ENCODE measurements at regions not wholly inside any gene's neighbourhood (a gene's known extent, or its start where the extent isn't known, plus 50 kb on each side); places are given as distances from the start of the nearest gene placed in this dataset.
A peak's percentile ranks its signal among the peaks of the same experiment; 100 is the strongest.

DNA sequence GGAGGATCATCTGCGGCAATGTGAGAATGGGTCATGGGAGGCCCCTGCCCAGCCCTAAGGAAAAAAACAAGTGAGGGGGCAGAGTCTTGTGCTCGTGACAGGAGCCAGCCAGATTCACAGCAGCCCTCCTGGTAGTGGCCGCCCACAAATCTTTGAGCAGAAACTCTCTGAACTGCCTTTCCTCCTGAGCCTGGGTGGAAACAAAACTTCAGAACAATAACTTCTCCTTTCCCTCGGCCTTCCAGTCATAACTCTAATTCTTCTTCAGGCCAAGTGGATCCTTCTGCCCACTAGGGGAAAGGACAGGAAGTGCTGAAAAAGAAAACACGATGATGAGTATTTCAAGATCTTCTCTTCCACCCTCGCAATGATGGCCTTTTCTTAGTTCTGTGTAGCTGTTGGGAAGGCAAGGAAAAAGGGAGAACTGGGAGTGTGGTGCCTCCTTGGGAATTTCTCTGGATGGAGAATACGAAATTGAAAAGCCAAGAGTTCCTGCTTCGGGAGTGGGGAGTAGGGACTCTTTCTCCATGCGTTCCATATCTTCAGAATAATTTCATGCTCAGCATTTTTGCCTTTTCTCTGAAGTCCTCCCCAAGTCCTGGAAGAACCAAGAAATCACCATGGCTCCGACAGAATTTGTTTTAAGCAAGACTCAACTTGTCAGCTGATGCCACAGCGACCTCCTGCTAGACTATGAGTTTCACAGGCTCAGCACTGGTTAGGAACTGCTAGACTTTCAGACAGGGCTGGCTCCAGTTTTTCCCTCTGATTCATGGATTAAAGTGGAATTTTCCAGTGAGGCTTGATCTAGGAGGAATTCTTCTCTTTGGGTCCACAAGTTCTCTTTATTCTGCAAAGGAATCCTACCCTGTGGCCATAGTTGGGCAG, 188.9 kb downstream of the CAND1 start:
- POLR2A ChIA-PET, result no interaction called here
- no peak for FAIRE-seq
- no peak for TF ChIP-seq ZSCAN29 (IDR thresholded peaks at IDR 0.05)
- TF ChIP-seq IKZF2 (IDR thresholded peaks at IDR 0.05), result no peak
- TF ChIP-seq EED (IDR thresholded peaks at IDR 0.05; ENCODE audit: low read depth), result no peak
- TF ChIP-seq ZZZ3 (IDR thresholded peaks at IDR 0.05; ENCODE audit: control insufficient read depth, insufficient read length, low read depth), result no peak
- no peak for TF ChIP-seq CBFB (IDR thresholded peaks at IDR 0.05; ENCODE audit: low read depth)
- no peak for TF ChIP-seq SMAD5 (IDR thresholded peaks at IDR 0.05; ENCODE audit: low read depth)
- TF ChIP-seq ZNF274 (IDR thresholded peaks at IDR 0.05; ENCODE audit: insufficient read depth, insufficient read length), result no peak
- TF ChIP-seq, protein P1, sequence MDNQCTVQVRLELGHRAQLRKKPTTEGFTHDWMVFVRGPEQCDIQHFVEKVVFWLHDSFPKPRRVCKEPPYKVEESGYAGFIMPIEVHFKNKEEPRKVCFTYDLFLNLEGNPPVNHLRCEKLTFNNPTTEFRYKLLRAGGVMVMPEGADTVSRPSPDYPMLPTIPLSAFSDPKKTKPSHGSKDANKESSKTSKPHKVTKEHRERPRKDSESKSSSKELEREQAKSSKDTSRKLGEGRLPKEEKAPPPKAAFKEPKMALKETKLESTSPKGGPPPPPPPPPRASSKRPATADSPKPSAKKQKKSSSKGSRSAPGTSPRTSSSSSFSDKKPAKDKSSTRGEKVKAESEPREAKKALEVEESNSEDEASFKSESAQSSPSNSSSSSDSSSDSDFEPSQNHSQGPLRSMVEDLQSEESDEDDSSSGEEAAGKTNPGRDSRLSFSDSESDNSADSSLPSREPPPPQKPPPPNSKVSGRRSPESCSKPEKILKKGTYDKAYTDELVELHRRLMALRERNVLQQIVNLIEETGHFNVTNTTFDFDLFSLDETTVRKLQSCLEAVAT (IDR thresholded peaks at IDR 0.05), result no peak
- TF ChIP-seq, protein P2, sequence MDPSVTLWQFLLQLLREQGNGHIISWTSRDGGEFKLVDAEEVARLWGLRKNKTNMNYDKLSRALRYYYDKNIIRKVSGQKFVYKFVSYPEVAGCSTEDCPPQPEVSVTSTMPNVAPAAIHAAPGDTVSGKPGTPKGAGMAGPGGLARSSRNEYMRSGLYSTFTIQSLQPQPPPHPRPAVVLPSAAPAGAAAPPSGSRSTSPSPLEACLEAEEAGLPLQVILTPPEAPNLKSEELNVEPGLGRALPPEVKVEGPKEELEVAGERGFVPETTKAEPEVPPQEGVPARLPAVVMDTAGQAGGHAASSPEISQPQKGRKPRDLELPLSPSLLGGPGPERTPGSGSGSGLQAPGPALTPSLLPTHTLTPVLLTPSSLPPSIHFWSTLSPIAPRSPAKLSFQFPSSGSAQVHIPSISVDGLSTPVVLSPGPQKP (IDR thresholded peaks at IDR 0.05; ENCODE audit: low read depth, low read length), result no peak
- TF ChIP-seq GABPA (IDR thresholded peaks at IDR 0.05; ENCODE audit: low read depth), result no peak
- no peak for TF ChIP-seq PAX8 (IDR thresholded peaks at IDR 0.05)
- 0 out of 2 replicates have a peak, but pooled peaks have one; percentile 23 for TF ChIP-seq CBX5 (IDR thresholded peaks at IDR 0.05; ENCODE audit: low read depth)
- peak; percentile 33; the same call in 1 of the 2 replicates for TF ChIP-seq RAD21 (IDR thresholded peaks at IDR 0.05; ENCODE audit: insufficient read depth, low read depth, low read length)
- no peak for TF ChIP-seq SMARCA5 (IDR thresholded peaks at IDR 0.05)
- no peak for TF ChIP-seq PML (IDR thresholded peaks at IDR 0.05; ENCODE audit: low read length)
- TF ChIP-seq, protein P3, sequence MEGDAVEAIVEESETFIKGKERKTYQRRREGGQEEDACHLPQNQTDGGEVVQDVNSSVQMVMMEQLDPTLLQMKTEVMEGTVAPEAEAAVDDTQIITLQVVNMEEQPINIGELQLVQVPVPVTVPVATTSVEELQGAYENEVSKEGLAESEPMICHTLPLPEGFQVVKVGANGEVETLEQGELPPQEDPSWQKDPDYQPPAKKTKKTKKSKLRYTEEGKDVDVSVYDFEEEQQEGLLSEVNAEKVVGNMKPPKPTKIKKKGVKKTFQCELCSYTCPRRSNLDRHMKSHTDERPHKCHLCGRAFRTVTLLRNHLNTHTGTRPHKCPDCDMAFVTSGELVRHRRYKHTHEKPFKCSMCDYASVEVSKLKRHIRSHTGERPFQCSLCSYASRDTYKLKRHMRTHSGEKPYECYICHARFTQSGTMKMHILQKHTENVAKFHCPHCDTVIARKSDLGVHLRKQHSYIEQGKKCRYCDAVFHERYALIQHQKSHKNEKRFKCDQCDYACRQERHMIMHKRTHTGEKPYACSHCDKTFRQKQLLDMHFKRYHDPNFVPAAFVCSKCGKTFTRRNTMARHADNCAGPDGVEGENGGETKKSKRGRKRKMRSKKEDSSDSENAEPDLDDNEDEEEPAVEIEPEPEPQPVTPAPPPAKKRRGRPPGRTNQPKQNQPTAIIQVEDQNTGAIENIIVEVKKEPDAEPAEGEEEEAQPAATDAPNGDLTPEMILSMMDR (IDR thresholded peaks at IDR 0.05 in 2 of 3, conservative IDR thresholded peaks at IDR 0.05 in 1 of 3; ENCODE audit: control insufficient read depth in 2 of 3, extremely low read depth in 1 of 3, insufficient read depth in 1 of 3, low read depth in 3 of 3, low read length in 3 of 3), result peak in 2 of 3 experiments; percentile 12 to 40; a peak in 3 of 6 replicates
- TF ChIP-seq POU2F2 (IDR thresholded peaks at IDR 0.05; ENCODE audit: borderline replicate concordance, low read depth, low read length), result no peak
- no peak for TF ChIP-seq NRF1 (conservative IDR thresholded peaks at IDR 0.05; ENCODE audit: low read depth, low read length)
- TF ChIP-seq TBL1XR1 (IDR thresholded peaks at IDR 0.05; ENCODE audit: low read depth, low read length), result no peak
- TF ChIP-seq SUZ12 (IDR thresholded peaks at IDR 0.05; ENCODE audit: unreplicated experiment), result no peak
- TF ChIP-seq RB1 (IDR thresholded peaks at IDR 0.05; ENCODE audit: borderline replicate concordance), result no peak

More for the DNA sequence above, 188.9 kb downstream of the CAND1 start:
- peaks cover 8% of the 10 kb centered on the region; the same call in 2 of the 3 replicates for H3K9me3 ChIP-seq (replicated peaks; ENCODE audit: control insufficient read depth, insufficient read depth, low read length)
- peaks cover 15% of the 10 kb centered on the region for H3K4me1 ChIP-seq (ENCODE audit: control insufficient read depth, insufficient read depth, low read length)
- H3K9ac ChIP-seq (ENCODE audit: control insufficient read depth, insufficient read depth, low read length), result no peak overlapping the region
- H3K27me3 ChIP-seq (replicated peaks in 1 of 2; ENCODE audit: control insufficient read depth in 2 of 2, insufficient read depth in 2 of 2, low read length in 1 of 2), result no peaks in the 10 kb centered on the region
- SMC1A ChIA-PET (ENCODE audit: uncharacterized antibody, unreplicated experiment), result no interaction called here
- no peak for DNase-seq (ENCODE audit: low read depth, low spot score)
- no peaks in the 10 kb centered on the region for H3K79me2 ChIP-seq (ENCODE audit: control insufficient read depth, insufficient read depth, low read length)
- in situ Hi-C loops (cut with MboI) (no loop called here), intact Hi-C loops (cut with micrococcal nuclease; ENCODE audit: unreplicated experiment) (no loop called here)
- H2AFZ ChIP-seq (ENCODE audit: control insufficient read depth, low read depth, low read length), result no peak overlapping the region
- RAD21 ChIA-PET (ENCODE audit: unreplicated experiment), result no interaction called here
- no peak overlapping the region for H3K4me3 ChIP-seq
- H4K20me1 ChIP-seq (ENCODE audit: control insufficient read depth, insufficient read depth), result no peaks in the 10 kb centered on the region
- no peaks in the 10 kb centered on the region for H3K36me3 ChIP-seq (ENCODE audit: control insufficient read depth in 2 of 2, insufficient read depth in 2 of 2, low read length in 1 of 2)
- 0 out of 2 replicates have a peak overlapping the region, but pooled peaks have one; percentile 7 for H3K4me2 ChIP-seq (ENCODE audit: control insufficient read depth, insufficient read depth)
- CTCF ChIA-PET, result no interaction called here
- no TSS peak for BruUV-seq (replicated peaks)
- H3K27ac ChIP-seq (ENCODE audit: control insufficient read depth, insufficient read depth), result no peak overlapping the region
- 63% methylated on average over 11 of the region's 11 CpGs for WGBS (ENCODE audit: insufficient coverage, insufficient replicate concordance, low lambda C conversion rate, missing lambda C conversion rate)
- no peak for ATAC-seq

Data from GM12878 (cell line).